ENCODE measurements at regions not wholly inside any gene's neighbourhood (a gene's known extent, or its start where the extent isn't known, plus 50 kb on each side); places are given as distances from the start of the nearest gene placed in this dataset.
"Not testable (repeated sequence)": the region's sequence is repeated elsewhere in the genome, so short reads cannot be mapped to it uniquely, and the experiment has no call there.

DNA sequence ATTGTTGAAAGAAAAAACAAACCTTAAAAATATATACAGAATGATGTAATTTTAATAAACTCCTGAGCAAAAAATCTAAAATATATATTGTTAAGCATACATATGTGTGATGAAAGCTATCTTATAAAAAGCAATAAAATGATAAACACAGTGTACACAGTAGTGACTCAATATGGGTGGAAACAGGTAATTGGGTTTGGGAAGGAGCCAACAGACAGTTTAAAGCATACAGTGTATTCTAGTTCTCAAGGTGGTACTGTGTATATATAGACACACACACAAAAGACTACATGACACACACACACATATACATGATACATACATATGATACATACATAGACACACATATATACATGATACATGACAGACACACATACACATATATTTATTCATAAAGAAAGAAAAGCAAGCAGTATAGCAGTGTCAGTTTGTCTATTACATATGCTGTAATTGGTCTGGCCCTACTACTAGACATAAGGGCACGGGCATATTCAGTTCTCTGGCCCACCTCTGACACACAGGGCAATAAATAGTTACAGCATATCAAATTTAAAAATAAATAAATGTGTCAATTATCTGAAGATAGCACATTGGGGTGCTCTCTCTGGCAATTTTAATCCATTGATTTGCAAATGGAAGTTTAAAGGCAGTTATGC is 330.2 kb downstream of the S1PR1 start:
- no peak for DNase-seq (ENCODE audit: low spot score)

- DNase-seq (ENCODE audit: low spot score): no peak
Observed at GRCh38 chr1:101567582-101568189, 330.9 kb downstream of the S1PR1 start.

- no peak for DNase-seq (ENCODE audit: low spot score)
Observed at GRCh38 chr1:101587741-101588140, 350.9 kb downstream of the S1PR1 start.

GRCh38 chr1:101588677-101589076 is 351.9 kb downstream of the S1PR1 start:
- no peak for DNase-seq (ENCODE audit: low spot score)

GRCh38 chr1:101592845-101593244 is 356.0 kb downstream of the S1PR1 start:
- no peak for DNase-seq (ENCODE audit: low spot score)

DNA sequence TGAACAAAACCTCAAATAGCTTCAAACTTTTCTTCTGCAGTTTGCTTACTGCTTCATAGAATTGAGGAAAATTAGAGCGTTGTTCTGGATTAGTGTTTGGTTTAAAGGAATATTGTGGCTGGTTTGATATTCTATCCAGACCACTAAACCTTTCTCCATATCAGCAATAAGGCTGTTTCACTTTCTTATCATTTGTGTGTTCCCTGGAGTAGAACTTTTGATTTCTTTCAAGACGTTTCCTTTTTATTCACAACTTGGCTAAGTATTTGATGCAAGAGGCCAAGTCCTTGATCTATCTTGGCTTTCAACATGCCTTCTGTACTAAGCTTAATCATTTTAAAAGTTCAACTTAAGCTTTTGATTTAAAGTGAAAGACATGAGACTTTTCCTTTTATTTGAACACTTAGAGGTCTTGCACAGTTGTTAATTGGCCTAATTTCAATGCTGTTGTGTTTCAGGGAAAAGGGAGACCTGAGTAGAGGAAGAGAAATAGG is 359.1 kb downstream of the S1PR1 start:
- no peak for DNase-seq (ENCODE audit: low spot score)

DNA sequence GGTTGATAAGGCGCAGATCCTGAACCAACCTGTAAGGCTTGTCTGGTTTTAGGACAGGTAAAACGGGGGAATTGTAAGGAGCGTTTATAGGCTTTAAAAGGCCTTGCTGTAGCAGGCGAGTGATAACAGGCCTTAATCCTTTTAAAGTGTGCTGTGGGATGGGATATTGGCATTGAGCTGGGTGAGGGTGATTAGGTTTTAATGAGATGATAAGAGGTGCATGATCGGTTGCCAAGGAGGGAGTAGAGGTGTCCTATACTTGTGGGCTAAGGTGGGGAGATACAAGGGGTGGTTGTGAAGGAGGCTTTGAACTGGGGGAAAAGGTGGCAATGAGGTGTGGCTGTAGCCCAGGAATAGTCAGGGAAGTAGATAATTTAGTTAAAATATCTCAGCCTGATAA is 363.8 kb downstream of the S1PR1 start:
- not testable (repeated sequence) for DNase-seq (ENCODE audit: low spot score)

GRCh38 chr1:101603726-101604125 is 366.9 kb downstream of the S1PR1 start:
- no peak for DNase-seq (ENCODE audit: low spot score)

- no peak for DNase-seq (ENCODE audit: low spot score)
Observed at GRCh38 chr1:101605878-101606277, 369.1 kb downstream of the S1PR1 start.

GRCh38 chr1:101613546-101613945 is 376.7 kb downstream of the S1PR1 start:
- no peak for DNase-seq (ENCODE audit: low spot score)

DNA sequence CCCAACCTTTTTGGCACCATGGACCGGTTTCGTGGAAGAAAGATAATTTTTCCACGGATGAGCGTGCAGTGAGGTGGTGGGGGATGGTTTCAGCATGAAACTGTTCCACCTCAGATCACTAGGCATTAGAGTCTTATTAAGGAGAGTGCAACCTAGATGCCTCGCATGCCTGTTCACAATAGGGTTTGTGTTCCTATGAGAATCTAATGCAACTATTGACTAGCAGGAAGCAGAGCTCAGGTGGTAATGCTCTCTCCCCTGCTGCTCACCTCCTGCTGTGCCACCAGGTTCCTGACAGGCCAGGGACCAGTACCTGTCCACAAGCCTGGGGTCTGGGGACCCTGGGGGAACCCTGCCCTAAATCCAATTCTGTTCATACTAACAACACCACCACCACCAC is 377.8 kb downstream of the OLFM3 start:
- DNase-seq (ENCODE audit: low spot score): no peak

DNA sequence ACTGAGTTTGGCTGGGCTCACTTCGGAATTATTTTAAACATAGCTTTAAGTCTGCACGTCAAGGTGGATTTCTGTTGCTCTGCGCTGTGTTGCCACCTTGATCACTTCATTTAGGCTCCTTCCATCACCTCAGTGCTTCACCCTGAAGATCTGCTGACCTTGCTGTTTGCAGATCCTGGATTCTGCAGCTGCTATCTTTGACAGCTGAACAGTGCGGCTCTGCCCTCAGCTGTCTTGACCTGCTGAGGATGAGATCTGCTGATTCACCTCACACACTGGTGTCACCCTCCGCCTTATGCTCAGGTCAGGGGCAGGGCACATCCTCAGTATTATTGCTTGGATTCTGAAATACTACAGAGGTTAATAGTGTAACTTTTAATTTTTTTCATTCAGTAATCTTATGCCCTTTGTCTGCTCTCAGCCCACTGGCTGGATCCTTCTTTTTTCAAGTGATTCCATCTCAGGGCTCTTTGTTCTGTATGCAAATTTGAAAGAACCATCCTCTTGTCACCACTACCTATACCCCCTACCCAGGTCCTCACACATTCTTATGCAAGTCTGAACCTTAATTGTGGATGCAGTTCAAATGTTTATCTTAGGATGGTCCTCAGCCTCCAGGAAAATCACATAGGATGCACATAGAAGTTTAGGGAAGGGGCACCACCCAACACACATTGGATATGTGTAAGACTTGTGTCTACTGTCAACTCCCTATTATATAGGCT is 364.0 kb downstream of the OLFM3 start:
- no peak for DNase-seq (ENCODE audit: low spot score)

DNA sequence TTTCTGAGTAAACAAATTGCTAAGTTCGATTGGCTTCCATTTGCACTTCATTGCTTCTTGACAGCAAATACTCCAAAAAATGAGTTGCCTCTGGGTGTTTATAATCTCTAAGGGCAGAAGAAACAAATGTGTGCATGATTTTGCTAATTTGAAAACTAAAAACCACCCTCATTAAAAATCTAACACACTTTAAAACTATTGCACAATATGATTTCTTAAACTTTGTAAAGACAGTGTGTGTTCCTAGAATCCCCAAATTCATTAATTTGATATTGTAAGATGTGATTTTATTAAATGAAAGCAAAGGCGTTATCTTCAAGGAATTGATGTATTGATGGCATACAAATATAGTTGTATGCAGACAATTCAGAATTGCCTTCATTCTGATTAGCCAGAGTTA is 350.9 kb downstream of the OLFM3 start:
- DNase-seq (ENCODE audit: low spot score): no peak

- DNase-seq (ENCODE audit: low spot score): no peak
Observed at GRCh38 chr1:101652484-101652883, 344.2 kb downstream of the OLFM3 start.

DNA sequence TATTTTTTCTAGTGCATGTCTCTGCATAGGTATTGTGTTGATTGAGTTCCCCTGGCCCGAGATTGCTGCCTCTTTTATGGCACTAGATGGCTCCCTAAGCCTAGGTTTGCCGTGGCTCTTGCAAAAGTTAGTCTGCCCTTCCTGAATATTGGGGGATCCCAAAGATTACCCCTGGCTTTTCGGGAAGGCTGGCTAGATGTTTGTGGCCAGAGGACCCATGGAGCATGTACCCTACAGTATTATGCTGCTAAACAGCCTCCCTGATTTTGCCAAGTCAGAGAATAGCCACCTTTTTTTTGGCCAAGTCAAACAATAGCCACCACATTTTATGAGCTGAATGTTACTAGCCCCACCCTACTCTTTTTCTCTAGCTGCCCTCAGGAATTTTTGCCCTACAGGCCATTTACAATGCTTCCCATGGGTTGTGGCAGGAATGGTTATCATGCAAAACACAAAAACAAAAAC is 343.2 kb downstream of the OLFM3 start:
- no peak for DNase-seq (ENCODE audit: low spot score)

DNA sequence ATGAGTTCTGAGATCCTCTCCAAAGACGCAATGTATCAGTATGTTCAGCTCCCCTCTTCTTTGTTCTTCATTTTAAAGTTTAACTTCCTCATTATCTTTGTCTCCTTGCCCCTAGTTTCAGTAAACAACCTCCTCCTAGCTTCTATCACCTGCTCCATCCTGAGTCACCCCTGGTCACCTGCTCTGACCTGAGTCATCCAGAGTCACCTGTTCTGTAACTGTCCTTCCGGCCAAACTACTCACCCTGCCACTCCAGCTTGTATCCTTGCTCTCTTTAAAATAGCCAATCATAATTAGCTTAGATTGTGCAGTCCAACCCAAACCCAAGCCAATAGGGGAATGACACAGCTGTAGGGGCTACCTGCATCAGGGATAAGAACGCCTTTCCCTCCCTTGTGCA is 332.0 kb downstream of the OLFM3 start:
- no peak for DNase-seq (ENCODE audit: low spot score)

DNA sequence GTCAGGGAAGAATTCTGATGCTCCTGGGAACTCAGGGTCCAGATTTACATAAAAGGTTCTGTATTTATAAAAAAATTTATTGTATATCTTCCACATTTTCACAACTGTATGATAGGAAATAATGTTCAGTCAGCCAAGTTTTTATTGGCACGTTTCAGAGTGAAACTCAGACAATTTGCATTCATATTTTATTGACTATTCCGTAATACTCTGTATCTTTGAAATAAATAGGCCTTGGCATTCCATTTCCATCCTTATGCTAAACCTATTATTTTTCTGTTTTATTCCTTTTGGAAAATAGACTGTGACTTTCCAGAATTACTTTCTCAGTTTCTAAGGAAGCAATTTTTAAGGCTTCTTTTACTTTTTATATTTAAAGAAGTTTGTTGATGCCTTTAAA is 329.0 kb downstream of the OLFM3 start:
- DNase-seq (ENCODE audit: low spot score): no peak

DNA sequence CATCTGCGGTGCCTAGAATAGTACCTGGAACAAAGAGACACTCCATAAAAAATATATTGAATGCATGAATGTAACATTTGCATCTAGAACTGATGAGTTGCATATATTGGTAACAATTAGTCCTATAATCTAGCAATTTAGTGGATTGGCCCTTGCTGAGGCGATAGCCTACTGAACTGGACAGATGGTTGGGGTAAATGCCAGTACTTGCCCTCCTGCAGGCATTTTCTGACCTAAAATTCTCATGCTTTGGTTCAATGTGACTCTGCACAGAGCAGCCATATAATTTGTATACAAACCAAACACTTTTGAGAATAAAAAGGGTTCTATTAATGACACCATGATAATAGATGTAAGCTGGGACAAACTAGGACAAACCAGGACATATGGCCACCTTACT is 313.6 kb downstream of the OLFM3 start:
- no peak for DNase-seq (ENCODE audit: low spot score)

DNA sequence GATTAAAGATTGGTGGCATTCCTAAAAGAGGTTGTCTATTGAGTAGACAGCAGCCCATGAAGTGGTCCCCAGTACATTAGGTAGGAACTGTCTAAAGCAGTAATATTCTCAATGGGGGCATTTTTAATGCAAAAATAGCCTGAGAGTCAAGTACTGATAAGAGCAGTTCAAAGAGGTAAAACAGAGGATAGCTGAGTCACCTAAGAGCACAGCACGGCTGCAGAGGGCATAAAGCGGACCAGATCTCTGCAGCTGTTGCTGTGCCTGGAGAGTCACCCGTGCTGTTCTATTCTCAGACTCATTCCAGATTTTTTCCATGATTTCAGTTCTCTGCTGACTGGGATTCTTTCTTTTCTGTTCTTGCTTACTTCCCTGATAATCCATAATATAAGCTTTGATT is 313.2 kb downstream of the OLFM3 start:
- DNase-seq (ENCODE audit: low spot score): no peak

DNA sequence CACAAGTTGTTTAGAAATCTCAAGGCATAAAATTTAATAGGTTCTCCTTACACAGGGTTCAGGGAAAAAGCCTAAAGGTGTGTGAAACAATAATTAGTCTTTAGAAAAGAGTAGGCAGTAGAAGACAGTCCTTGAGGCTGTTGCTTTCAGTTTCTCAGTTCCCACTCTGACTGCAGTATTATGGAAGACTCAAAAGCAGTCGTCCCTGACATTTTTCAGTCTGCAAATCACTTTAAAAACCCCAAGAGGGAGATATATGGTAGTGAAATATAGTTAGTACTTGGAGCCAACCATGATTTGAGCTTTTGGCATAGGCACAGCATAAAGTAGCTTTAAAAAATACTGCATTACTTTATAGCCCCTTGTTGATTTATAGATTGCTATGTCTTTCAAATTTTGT is 299.7 kb downstream of the OLFM3 start:
- no peak for DNase-seq (ENCODE audit: low spot score)

GRCh38 chr1:101698681-101699080 is 298.0 kb downstream of the OLFM3 start:
- DNase-seq (ENCODE audit: low spot score): no peak

- no peak for DNase-seq (ENCODE audit: low spot score)
Observed at GRCh38 chr1:101704895-101705294, 291.8 kb downstream of the OLFM3 start.

DNA sequence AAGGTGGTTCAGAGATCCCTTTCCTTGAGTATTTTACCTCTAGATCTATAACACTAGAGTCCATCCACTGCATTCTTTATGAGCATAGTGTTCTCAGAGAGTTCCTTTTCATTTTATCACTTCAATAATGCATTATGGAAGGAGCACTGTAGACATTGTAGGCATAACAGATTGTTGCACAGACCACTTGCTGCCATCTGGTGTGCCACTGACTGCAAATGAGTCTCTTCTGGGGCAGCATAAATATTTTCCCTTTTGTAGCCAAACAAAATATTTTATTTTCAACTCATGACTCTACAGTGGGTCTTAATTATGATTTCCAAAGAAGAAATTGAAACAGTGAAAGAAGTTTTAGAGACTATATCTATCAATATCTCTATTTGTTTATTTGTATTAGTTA is 290.4 kb downstream of the OLFM3 start:
- no peak for DNase-seq (ENCODE audit: low spot score)
